ENCODE measurements at regions not wholly inside any gene's neighbourhood (a gene's known extent, or its start where the extent isn't known, plus 50 kb on each side); places are given as distances from the start of the nearest gene placed in this dataset.
A peak's percentile ranks its signal among the peaks of the same experiment; 100 is the strongest.

DNA sequence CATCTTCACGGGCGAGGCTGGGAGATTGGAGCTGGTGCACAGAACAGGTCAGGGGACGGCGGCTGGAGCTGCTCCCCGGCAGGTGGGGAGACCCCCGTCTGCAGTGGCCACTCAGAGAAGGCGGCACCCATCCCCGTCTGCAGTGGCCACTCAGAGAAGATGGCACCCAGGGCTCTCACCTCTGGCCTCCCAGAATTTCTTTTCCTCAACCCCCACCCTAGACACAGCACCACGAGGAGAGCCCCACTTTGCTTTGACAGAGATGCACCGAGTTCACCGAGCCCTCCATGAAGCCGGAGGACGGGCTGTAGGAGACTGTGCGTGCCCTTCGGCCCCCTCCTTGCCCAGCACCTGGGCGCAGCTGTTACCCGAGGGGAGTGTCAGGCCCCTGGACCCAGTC lies 201.6 kb upstream of the SALL3 start:
- no peak overlapping the region for H3K4me3 Mint-ChIP-seq
- CTCF ChIA-PET = no interaction called here
- no peaks in the 10 kb centered on the region for H3K27me3 Mint-ChIP-seq
- Histone ChIP-seq H3K36me3 (ENCODE audit: control insufficient read depth in 2 of 2, extremely low read depth in 1 of 2, insufficient read depth in 1 of 2, low read length in 1 of 2) (no peaks in the 10 kb centered on the region), H3K27me3 (replicated peaks in 1 of 2; ENCODE audit: control insufficient read depth in 2 of 2, extremely low read depth in 1 of 2, insufficient read depth in 2 of 2, low read length in 1 of 2) (peaks cover 0 to 6% of the 10 kb centered on the region in 2 experiments), H3K4me1 (ENCODE audit: control insufficient read depth in 1 of 2, extremely low read depth in 1 of 2, insufficient read depth in 2 of 2, low read length in 2 of 2) (no peaks in the 10 kb centered on the region), H3K9me3 (no peaks in the 10 kb centered on the region), H3K27ac (ENCODE audit: low read length) (no peak overlapping the region), H3K4me3 (ENCODE audit: control insufficient read depth in 1 of 2, extremely low read depth in 1 of 2, low read length in 1 of 2) (no peak overlapping the region)
- ATAC-seq (replicated peaks in 1 of 4) (no peak), DNase-seq (no peak)
- POLR2A ChIA-PET = no interaction called here
- H3K27ac Mint-ChIP-seq = no peak overlapping the region
- H3K9me3 Mint-ChIP-seq = no peaks in the 10 kb centered on the region
- no peaks in the 10 kb centered on the region for H3K36me3 Mint-ChIP-seq
- 84% methylated on average over 9 of the region's 17 CpGs for WGBS (ENCODE audit: insufficient coverage)
- no peaks in the 10 kb centered on the region for H3K4me1 Mint-ChIP-seq

GRCh38 chr18:78778651-78779050 lies 201.0 kb upstream of the SALL3 start:
- Histone ChIP-seq H3K9me3 (no peaks in the 10 kb centered on the region), H3K4me1 (ENCODE audit: control insufficient read depth in 1 of 2, extremely low read depth in 1 of 2, insufficient read depth in 2 of 2, low read length in 2 of 2) (no peaks in the 10 kb centered on the region), H3K4me3 (ENCODE audit: control insufficient read depth in 1 of 2, extremely low read depth in 1 of 2, low read length in 1 of 2) (no peak overlapping the region), H3K27me3 (replicated peaks in 1 of 2; ENCODE audit: control insufficient read depth in 2 of 2, extremely low read depth in 1 of 2, insufficient read depth in 2 of 2, low read length in 1 of 2) (peaks cover 0 to 4% of the 10 kb centered on the region in 2 experiments), H3K36me3 (ENCODE audit: control insufficient read depth in 2 of 2, extremely low read depth in 1 of 2, insufficient read depth in 1 of 2, low read length in 1 of 2) (no peaks in the 10 kb centered on the region), H3K27ac (ENCODE audit: low read length) (no peak overlapping the region)
- ATAC-seq (replicated peaks in 1 of 4) (no peak), DNase-seq (no peak)
- Mint-ChIP-seq H3K4me1 (no peaks in the 10 kb centered on the region), H3K27ac (no peak overlapping the region), H3K27me3 (no peaks in the 10 kb centered on the region), H3K36me3 (no peaks in the 10 kb centered on the region), H3K9me3 (no peaks in the 10 kb centered on the region), H3K4me3 (no peak overlapping the region)
- WGBS (ENCODE audit: insufficient coverage) = 90% methylated on average over 12 of the region's 15 CpGs
- ChIA-PET CTCF (no interaction called here), POLR2A (no interaction called here)

DNA sequence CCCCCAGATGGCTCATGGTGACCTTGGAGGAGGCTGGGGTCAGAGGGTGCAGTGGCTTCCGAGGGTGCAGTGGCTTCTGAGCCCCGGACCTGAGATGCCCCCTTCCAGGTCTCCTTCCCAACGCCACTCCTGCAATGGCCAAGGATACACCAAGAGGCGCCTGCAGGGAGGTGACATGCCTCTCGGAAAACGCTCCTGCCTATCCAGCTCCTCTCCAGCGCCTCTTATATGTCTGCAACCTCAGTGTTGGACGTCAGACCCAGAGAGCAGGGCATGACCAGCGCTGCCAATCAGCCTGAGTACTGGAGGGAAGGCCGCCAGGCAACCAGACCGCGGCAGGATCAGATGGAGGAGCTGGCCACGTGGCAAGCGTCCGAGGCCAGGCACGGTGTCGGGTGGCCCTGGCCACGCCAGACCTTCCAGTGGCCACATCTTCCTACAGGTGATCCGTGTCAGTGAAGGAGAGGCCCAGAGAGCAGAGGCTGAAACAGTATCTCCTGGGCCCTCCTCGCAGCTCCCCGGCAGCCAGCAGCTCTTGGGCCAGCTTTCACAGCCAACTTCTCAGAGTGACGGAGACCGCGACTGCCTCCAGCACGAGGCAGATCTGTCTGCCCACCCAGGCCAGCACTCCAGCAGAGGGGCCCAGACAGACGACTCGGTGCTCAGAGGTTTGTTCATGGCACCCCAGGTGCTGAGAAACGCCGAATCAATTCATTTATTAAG lies 199.5 kb upstream of the SALL3 start:
- Histone ChIP-seq H3K4me3 (ENCODE audit: control insufficient read depth in 1 of 2, extremely low read depth in 1 of 2, low read length in 1 of 2) (no peak overlapping the region), H3K27me3 (replicated peaks in 1 of 2; ENCODE audit: control insufficient read depth in 2 of 2, extremely low read depth in 1 of 2, insufficient read depth in 2 of 2, low read length in 1 of 2) (peaks cover 0 to 4% of the 10 kb centered on the region in 2 experiments), H3K4me1 (ENCODE audit: control insufficient read depth in 1 of 2, extremely low read depth in 1 of 2, insufficient read depth in 2 of 2, low read length in 2 of 2) (no peaks in the 10 kb centered on the region), H3K27ac (ENCODE audit: low read length) (no peak overlapping the region), H3K36me3 (ENCODE audit: control insufficient read depth in 2 of 2, extremely low read depth in 1 of 2, insufficient read depth in 1 of 2, low read length in 1 of 2) (no peaks in the 10 kb centered on the region), H3K9me3 (no peaks in the 10 kb centered on the region)
- WGBS (ENCODE audit: insufficient coverage) = 84% methylated on average over 25 of the region's 29 CpGs
- H3K27ac Mint-ChIP-seq = no peak overlapping the region
- H3K4me3 Mint-ChIP-seq = no peak overlapping the region
- H3K36me3 Mint-ChIP-seq = no peaks in the 10 kb centered on the region
- no peaks in the 10 kb centered on the region for H3K27me3 Mint-ChIP-seq
- no peaks in the 10 kb centered on the region for H3K9me3 Mint-ChIP-seq
- CTCF ChIA-PET = no interaction called here
- POLR2A ChIA-PET = no interaction called here
- no peak for DNase-seq
- no peak for ATAC-seq (replicated peaks in 1 of 4)
- no peaks in the 10 kb centered on the region for H3K4me1 Mint-ChIP-seq

GRCh38 chr18:78780719-78781600 lies 198.7 kb upstream of the SALL3 start:
- WGBS (ENCODE audit: insufficient coverage) = 90% methylated on average over 39 of the region's 42 CpGs
- H3K36me3 Mint-ChIP-seq = no peaks in the 10 kb centered on the region
- Histone ChIP-seq H3K36me3 (ENCODE audit: control insufficient read depth in 2 of 2, extremely low read depth in 1 of 2, insufficient read depth in 1 of 2, low read length in 1 of 2) (no peaks in the 10 kb centered on the region), H3K27ac (ENCODE audit: low read length) (no peak overlapping the region), H3K27me3 (replicated peaks in 1 of 2; ENCODE audit: control insufficient read depth in 2 of 2, extremely low read depth in 1 of 2, insufficient read depth in 2 of 2, low read length in 1 of 2) (peaks cover 0 to 4% of the 10 kb centered on the region in 2 experiments), H3K4me3 (ENCODE audit: control insufficient read depth in 1 of 2, extremely low read depth in 1 of 2, low read length in 1 of 2) (no peak overlapping the region), H3K4me1 (ENCODE audit: control insufficient read depth in 1 of 2, extremely low read depth in 1 of 2, insufficient read depth in 2 of 2, low read length in 2 of 2) (no peaks in the 10 kb centered on the region), H3K9me3 (no peaks in the 10 kb centered on the region)
- no peak for ATAC-seq (replicated peaks in 1 of 4)
- H3K27ac Mint-ChIP-seq = no peak overlapping the region
- no peaks in the 10 kb centered on the region for H3K27me3 Mint-ChIP-seq
- no peak overlapping the region for H3K4me3 Mint-ChIP-seq
- no peaks in the 10 kb centered on the region for H3K4me1 Mint-ChIP-seq
- ChIA-PET CTCF (no interaction called here), POLR2A (no interaction called here)
- H3K9me3 Mint-ChIP-seq = no peaks in the 10 kb centered on the region
- DNase-seq = no peak

DNA sequence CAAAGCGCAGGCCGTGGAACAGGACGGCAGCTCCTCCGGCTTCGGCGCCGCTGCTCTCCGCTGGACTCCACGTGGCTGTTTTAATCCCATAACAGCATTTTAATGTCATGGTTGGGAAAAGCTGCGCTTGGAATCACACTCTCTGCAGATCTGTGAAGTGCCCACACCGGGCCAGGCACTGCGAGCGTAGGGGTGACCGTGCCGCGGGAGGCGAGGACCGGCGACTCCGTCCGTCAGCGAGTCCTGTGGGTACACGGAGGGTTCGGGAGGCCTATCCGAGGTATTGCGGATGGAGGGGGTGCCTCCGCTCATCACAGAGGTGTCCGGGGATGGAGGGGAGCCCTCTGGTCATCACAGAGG lies 198.0 kb upstream of the SALL3 start:
- ChIA-PET CTCF (no interaction called here), POLR2A (no interaction called here)
- Histone ChIP-seq H3K27me3 (replicated peaks in 1 of 2; ENCODE audit: control insufficient read depth in 2 of 2, extremely low read depth in 1 of 2, insufficient read depth in 2 of 2, low read length in 1 of 2) (peaks cover 0 to 4% of the 10 kb centered on the region in 2 experiments), H3K4me3 (ENCODE audit: control insufficient read depth in 1 of 2, extremely low read depth in 1 of 2, low read length in 1 of 2) (no peak overlapping the region), H3K27ac (ENCODE audit: low read length) (no peak overlapping the region), H3K36me3 (ENCODE audit: control insufficient read depth in 2 of 2, extremely low read depth in 1 of 2, insufficient read depth in 1 of 2, low read length in 1 of 2) (no peaks in the 10 kb centered on the region), H3K9me3 (no peaks in the 10 kb centered on the region), H3K4me1 (ENCODE audit: control insufficient read depth in 1 of 2, extremely low read depth in 1 of 2, insufficient read depth in 2 of 2, low read length in 2 of 2) (no peaks in the 10 kb centered on the region)
- no peaks in the 10 kb centered on the region for H3K4me1 Mint-ChIP-seq
- H3K4me3 Mint-ChIP-seq = no peak overlapping the region
- DNase-seq (no peak), ATAC-seq (replicated peaks in 1 of 4) (no peak)
- no peak overlapping the region for H3K27ac Mint-ChIP-seq
- H3K36me3 Mint-ChIP-seq = no peaks in the 10 kb centered on the region
- WGBS (ENCODE audit: insufficient coverage) = 92% methylated on average over 11 of the region's 28 CpGs
- H3K27me3 Mint-ChIP-seq = no peaks in the 10 kb centered on the region
- H3K9me3 Mint-ChIP-seq = no peaks in the 10 kb centered on the region

- ATAC-seq (replicated peaks in 1 of 4) (no peak), DNase-seq (peak in 1 of 35 experiments; percentile 19)
- 77% methylated on average over 14 of the region's 21 CpGs for WGBS (ENCODE audit: insufficient coverage)
- Mint-ChIP-seq H3K27ac (no peak overlapping the region), H3K36me3 (no peaks in the 10 kb centered on the region), H3K9me3 (no peaks in the 10 kb centered on the region), H3K4me3 (no peak overlapping the region), H3K27me3 (no peaks in the 10 kb centered on the region), H3K4me1 (no peaks in the 10 kb centered on the region)
- no peaks in the 10 kb centered on the region for H3K9me3 ChIP-seq
- no peaks in the 10 kb centered on the region for H3K36me3 ChIP-seq (ENCODE audit: control insufficient read depth in 2 of 2, extremely low read depth in 1 of 2, insufficient read depth in 1 of 2, low read length in 1 of 2)
- ChIA-PET POLR2A (no interaction called here), CTCF (no interaction called here)
- no peak overlapping the region for H3K27ac ChIP-seq (ENCODE audit: low read length)
- no peak overlapping the region for H3K4me3 ChIP-seq (ENCODE audit: control insufficient read depth in 1 of 2, extremely low read depth in 1 of 2, low read length in 1 of 2)
- H3K4me1 ChIP-seq (ENCODE audit: control insufficient read depth in 1 of 2, extremely low read depth in 1 of 2, insufficient read depth in 2 of 2, low read length in 2 of 2) = no peaks in the 10 kb centered on the region
- peaks cover 0 to 4% of the 10 kb centered on the region in 2 experiments for H3K27me3 ChIP-seq (replicated peaks in 1 of 2; ENCODE audit: control insufficient read depth in 2 of 2, extremely low read depth in 1 of 2, insufficient read depth in 2 of 2, low read length in 1 of 2)
These were observed 196.6 kb upstream of the SALL3 start for GRCh38 chr18:78782951-78783563.
